ENCODE measurements at regions not wholly inside any gene's neighbourhood (a gene's known extent, or its start where the extent isn't known, plus 50 kb on each side); places are given as distances from the start of the nearest gene placed in this dataset.
"Not testable (repeated sequence)": the region's sequence is repeated elsewhere in the genome, so short reads cannot be mapped to it uniquely, and the experiment has no call there.

- DNase-seq (ENCODE audit: low read depth), result no peak
Observed at GRCh38 chr4:128758314-128758922, 51.1 kb upstream of the JADE1 start.

GRCh38 chr4:128757712-128758111 is 51.8 kb upstream of the JADE1 start:
- DNase-seq (ENCODE audit: low read depth), result no peak

- no peak for DNase-seq (ENCODE audit: low read depth)
Observed at GRCh38 chr4:128751354-128751753, 58.1 kb upstream of the JADE1 start.

- not testable (repeated sequence) for DNase-seq (ENCODE audit: low read depth)
Observed at GRCh38 chr4:128741748-128742147, 67.8 kb upstream of the JADE1 start.

GRCh38 chr4:128737098-128737513 is 72.4 kb upstream of the JADE1 start:
- DNase-seq (ENCODE audit: low read depth), result no peak

GRCh38 chr4:128735714-128736113 is 73.8 kb upstream of the JADE1 start:
- no peak for DNase-seq (ENCODE audit: low read depth)

- DNase-seq (ENCODE audit: low read depth), result no peak
Observed at GRCh38 chr4:128728190-128728589, 81.3 kb upstream of the JADE1 start.

GRCh38 chr4:128727658-128728057 is 81.8 kb upstream of the JADE1 start:
- no peak for DNase-seq (ENCODE audit: low read depth)

- DNase-seq (ENCODE audit: low read depth), result no peak
Observed at GRCh38 chr4:128725405-128726055, 84.0 kb upstream of the JADE1 start.

- DNase-seq (ENCODE audit: low read depth), result no peak
Observed at GRCh38 chr4:128722911-128723310, 86.6 kb upstream of the JADE1 start.

GRCh38 chr4:128721896-128722295 is 87.6 kb upstream of the JADE1 start:
- DNase-seq (ENCODE audit: low read depth), result no peak

- DNase-seq (ENCODE audit: low read depth), result no peak
Observed at GRCh38 chr4:128720270-128720669, 89.2 kb upstream of the JADE1 start.

GRCh38 chr4:128718768-128719167 is 90.7 kb upstream of the JADE1 start:
- DNase-seq (ENCODE audit: low read depth), result no peak

GRCh38 chr4:128716338-128716737 is 93.2 kb upstream of the JADE1 start:
- DNase-seq (ENCODE audit: low read depth), result no peak

GRCh38 chr4:128715616-128716015 is 93.9 kb upstream of the JADE1 start:
- DNase-seq (ENCODE audit: low read depth), result no peak

- no peak for DNase-seq (ENCODE audit: low read depth)
Observed at GRCh38 chr4:128711361-128711760, 98.1 kb upstream of the JADE1 start.

- DNase-seq (ENCODE audit: low read depth), result no peak
Observed at GRCh38 chr4:128709268-128709667, 100.2 kb upstream of the JADE1 start.

- no peak for DNase-seq (ENCODE audit: low read depth)
Observed at GRCh38 chr4:128707864-128708263, 101.6 kb upstream of the JADE1 start.

GRCh38 chr4:128703948-128704347 is 105.6 kb upstream of the JADE1 start:
- no peak for DNase-seq (ENCODE audit: low read depth)

- DNase-seq (ENCODE audit: low read depth), result no peak
Observed at GRCh38 chr4:128700659-128701350, 108.7 kb upstream of the JADE1 start.

GRCh38 chr4:128698386-128698785 is 111.1 kb upstream of the JADE1 start:
- no peak for DNase-seq (ENCODE audit: low read depth)

- no peak for DNase-seq (ENCODE audit: low read depth)
Observed at GRCh38 chr4:128697323-128697722, 112.2 kb upstream of the JADE1 start.

- no peak for DNase-seq (ENCODE audit: low read depth)
Observed at GRCh38 chr4:128690011-128690410, 119.5 kb upstream of the JADE1 start.

Measured in stimulated activated CD4-positive, alpha-beta T cell treated with anti-CD3 and anti-CD28 coated beads, Interleukin-2, amount 100 ng/mL, for 4 hours (primary cell).